Natural killer cell (primary cell): ENCODE measurements at regions not wholly inside any gene's neighbourhood (a gene's known extent, or its start where the extent isn't known, plus 50 kb on each side); places are given as distances from the start of the nearest gene placed in this dataset.

Experiments used
- ATAC-seq, 3 donors: fragments of 150-1000 bp in 2 of 3; fragments of 200-7000 bp in 1 of 3; cut with Tn5 transposase; 1 replicate in 1 of 3; 2 replicates in 2 of 3; pipeline ENCODE4 v1.10.0; 2021; ENCODE audit warnings: mild to moderate bottlenecking in 2 of 3, moderate library complexity in 2 of 3
- DNase-seq, 2 donors: peaks; one replicate each; pipeline versions ENCODE4 v3.0.0 to v3.0.0-alpha.2; 2013 to 2021; ENCODE audit warnings: mixed read lengths in 1 of 2
- H3K27ac ChIP-seq: one replicate; pipeline ENCODE4 v1.5.1; 2013; ENCODE audit warnings: mild to moderate bottlenecking, low read length
- H3K27me3 ChIP-seq: one replicate; pipeline ENCODE4 v1.6.1; 2013; ENCODE audit warnings: low read length; ENCODE audit not compliant: control insufficient read depth, insufficient read depth
- H3K36me3 ChIP-seq: one replicate; pipeline ENCODE4 v1.6.1; 2013; ENCODE audit warnings: low read length; ENCODE audit not compliant: control insufficient read depth, insufficient read depth
- H3K4me1 ChIP-seq: one replicate; pipeline ENCODE4 v1.6.1; 2013; ENCODE audit warnings: low read length; ENCODE audit not compliant: control insufficient read depth, insufficient read depth
- H3K4me3 ChIP-seq: one replicate; pipeline ENCODE4 v1.5.1; 2013; ENCODE audit warnings: low read length
- H3K9me3 ChIP-seq: one replicate; pipeline ENCODE4 v1.6.1; 2013; ENCODE audit warnings: low read length; ENCODE audit not compliant: control insufficient read depth, insufficient read depth
- H3K27ac Mint-ChIP-seq, 2 donors: one replicate each; pipeline ENCODE4 v1.8.0; 2022; ENCODE audit warnings: mild to moderate bottlenecking in 2 of 2, mixed read lengths in 2 of 2, moderate library complexity in 1 of 2
- H3K27me3 Mint-ChIP-seq, 2 donors: one replicate each; pipeline ENCODE4 v1.8.0; 2022; ENCODE audit warnings: low read depth in 2 of 2, mixed read lengths in 2 of 2
- H3K36me3 Mint-ChIP-seq: one replicate; pipeline ENCODE4 v1.8.0; 2022; ENCODE audit warnings: mixed read lengths
- H3K4me1 Mint-ChIP-seq, 2 donors: one replicate each; pipeline ENCODE4 v1.8.0; 2022; ENCODE audit warnings: mixed read lengths in 2 of 2
- H3K4me3 Mint-ChIP-seq: one replicate; pipeline ENCODE4 v1.8.0; 2022; ENCODE audit warnings: mild to moderate bottlenecking, moderate library complexity, mixed read lengths
- H3K9me3 Mint-ChIP-seq, 2 donors: one replicate each; pipeline ENCODE4 v1.8.0; 2022; ENCODE audit warnings: mixed read lengths in 2 of 2
- CTCF ChIP-seq: fragments of 200-600 bp; IDR thresholded peaks from one replicate; pipeline ENCODE4 v1.8.0; 2022; ENCODE audit warnings: antibody characterized with exemption
- WGBS: methylation state at CpG from one replicate; pipeline ENCODE4 v1.1.7; 2013; ENCODE audit warnings: missing lambda C conversion rate; ENCODE audit not compliant: insufficient coverage; 5-methylcytosine and 5-hydroxymethylcytosine counted together
- intact Hi-C: fragments of 100-400 bp; cut with micrococcal nuclease; formaldehyde crosslinking; loops from one replicate; pipeline ENCODE4 v1.14.2; 2022

DNA sequence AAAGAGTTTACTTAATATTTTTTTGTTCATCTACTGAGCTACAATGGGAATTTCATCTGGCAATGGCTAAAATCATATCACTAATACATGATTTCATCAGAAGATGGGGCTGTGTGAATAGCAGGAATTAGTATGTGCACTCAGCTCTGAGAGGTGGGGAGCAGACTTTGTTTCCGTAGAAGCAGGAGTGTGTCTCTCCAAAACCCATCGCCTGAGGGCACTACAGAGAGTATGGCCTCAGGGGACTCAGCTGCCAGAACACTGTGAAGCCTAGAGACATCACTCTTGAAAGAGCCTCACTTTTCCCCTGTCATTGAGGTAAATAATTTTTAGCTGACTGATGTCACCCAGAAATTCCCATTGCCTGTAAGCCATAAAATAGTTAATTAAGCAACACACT, 261.4 kb upstream of the ISX start:
- no peaks in the 10 kb centered on the region for H3K36me3 Mint-ChIP-seq
- WGBS: 41% methylated on average over 2 of the region's 2 CpGs
- DNase-seq (no peak), ATAC-seq (no peak)
- no peaks in the 10 kb centered on the region for H3K4me1 Mint-ChIP-seq
- Histone ChIP-seq H3K27me3 (no peaks in the 10 kb centered on the region), H3K27ac (no peak overlapping the region), H3K4me3 (no peak overlapping the region), H3K36me3 (no peaks in the 10 kb centered on the region), H3K4me1 (no peaks in the 10 kb centered on the region), H3K9me3 (no peaks in the 10 kb centered on the region)
- H3K9me3 Mint-ChIP-seq: peaks cover 0 to 2% of the 10 kb centered on the region in 2 donors
- no peak overlapping the region for H3K4me3 Mint-ChIP-seq
- H3K27ac Mint-ChIP-seq: no peak overlapping the region
- intact Hi-C loops: no loop called here
- TF ChIP-seq CTCF: no peak
- peaks cover under 1 to 3% of the 10 kb centered on the region in 2 donors for H3K27me3 Mint-ChIP-seq

DNA sequence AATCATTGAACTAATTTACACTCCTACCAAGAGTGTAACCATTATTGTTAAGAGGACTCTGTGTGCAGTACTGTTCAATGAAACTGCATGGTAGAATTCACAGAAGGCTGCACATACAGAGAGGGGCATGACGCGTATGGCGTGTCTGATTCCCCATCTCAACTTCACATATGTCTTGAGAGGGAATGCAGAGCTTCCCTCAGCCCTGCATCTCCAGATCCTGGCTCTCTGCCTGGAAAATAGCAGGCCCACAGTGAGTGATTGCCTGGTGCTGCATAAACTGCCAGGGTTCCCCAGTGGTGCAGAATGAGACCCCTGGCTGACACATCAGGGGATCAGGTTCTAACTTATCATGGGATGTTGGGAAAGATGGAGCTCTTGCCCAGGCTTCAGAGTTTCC, 260.2 kb upstream of the ISX start:
- H3K9me3 ChIP-seq: no peaks in the 10 kb centered on the region
- H3K36me3 Mint-ChIP-seq: no peaks in the 10 kb centered on the region
- H3K27me3 ChIP-seq: no peaks in the 10 kb centered on the region
- no peak for TF ChIP-seq CTCF
- H3K27ac ChIP-seq: no peak overlapping the region
- H3K4me1 Mint-ChIP-seq: no peaks in the 10 kb centered on the region
- no peak overlapping the region for H3K27ac Mint-ChIP-seq
- no peaks in the 10 kb centered on the region for H3K36me3 ChIP-seq
- WGBS: 92% methylated on average over 3 of the region's 3 CpGs
- no peak overlapping the region for H3K4me3 Mint-ChIP-seq
- H3K27me3 Mint-ChIP-seq: no peaks in the 10 kb centered on the region
- no peak overlapping the region for H3K4me3 ChIP-seq
- no peaks in the 10 kb centered on the region for H3K4me1 ChIP-seq
- intact Hi-C loops: no loop called here
- DNase-seq (no peak), ATAC-seq (no peak)
- H3K9me3 Mint-ChIP-seq: peaks cover 0 to 3% of the 10 kb centered on the region in 2 donors

- Mint-ChIP-seq H3K9me3 (peaks cover 0 to 3% of the 10 kb centered on the region in 2 donors), H3K36me3 (no peaks in the 10 kb centered on the region), H3K4me3 (no peak overlapping the region), H3K4me1 (no peaks in the 10 kb centered on the region), H3K27me3 (no peaks in the 10 kb centered on the region), H3K27ac (no peak overlapping the region)
- H3K4me1 ChIP-seq: no peaks in the 10 kb centered on the region
- intact Hi-C loops: no loop called here
- no peaks in the 10 kb centered on the region for H3K27me3 ChIP-seq
- no peak overlapping the region for H3K27ac ChIP-seq
- no peak for DNase-seq
- no peak for ATAC-seq
- no peak for TF ChIP-seq CTCF
- H3K9me3 ChIP-seq: no peaks in the 10 kb centered on the region
- H3K4me3 ChIP-seq: no peak overlapping the region
- H3K36me3 ChIP-seq: no peaks in the 10 kb centered on the region
Measured at GRCh38 chr22:34808618-34809017, 257.3 kb upstream of the ISX start.

- ATAC-seq (no peak), DNase-seq (no peak)
- Mint-ChIP-seq H3K9me3 (peaks cover 7 to 10% of the 10 kb centered on the region in 2 donors), H3K4me3 (no peak overlapping the region), H3K27ac (no peak overlapping the region), H3K36me3 (no peaks in the 10 kb centered on the region), H3K27me3 (peaks cover 0 to 5% of the 10 kb centered on the region in 2 donors), H3K4me1 (no peaks in the 10 kb centered on the region)
- H3K27ac ChIP-seq: no peak overlapping the region
- intact Hi-C loops: no loop called here
- H3K4me1 ChIP-seq: no peaks in the 10 kb centered on the region
- no peaks in the 10 kb centered on the region for H3K27me3 ChIP-seq
- 85% methylated on average over 1 of the region's 1 CpG for WGBS
- no peak overlapping the region for H3K4me3 ChIP-seq
- H3K36me3 ChIP-seq: no peaks in the 10 kb centered on the region
- H3K9me3 ChIP-seq: no peaks in the 10 kb centered on the region
- no peak for TF ChIP-seq CTCF
Measured at GRCh38 chr22:34812631-34813030, 253.3 kb upstream of the ISX start.
